Activated CD4-positive, alpha-beta T cell treated with anti-CD3 and anti-CD28 coated beads for 1 hour (primary cell): ENCODE measurements at regions not wholly inside any gene's neighbourhood (a gene's known extent, or its start where the extent isn't known, plus 50 kb on each side); places are given as distances from the start of the nearest gene placed in this dataset.

Experiments used
- DNase-seq: peaks from one replicate; pipeline ENCODE4 v3.0.0-alpha.2; 2020

DNA sequence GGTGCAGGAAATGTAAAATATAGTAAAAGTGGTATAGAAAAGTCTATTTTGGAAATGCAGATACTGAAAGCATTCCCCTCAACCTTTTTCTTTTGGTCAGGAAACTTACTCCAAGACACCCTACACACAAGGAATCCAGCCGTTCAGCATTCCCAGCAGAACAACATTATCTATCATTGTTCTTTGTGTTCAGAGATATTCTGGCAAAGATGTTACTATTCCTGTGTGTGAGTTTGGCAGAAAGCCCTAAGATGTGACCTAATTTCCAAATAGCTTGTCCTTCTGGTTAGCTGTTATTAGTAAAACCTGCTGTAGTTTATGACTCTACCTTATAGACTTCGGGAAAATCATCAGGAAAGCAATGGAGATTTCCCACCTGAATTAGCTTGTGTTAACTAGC, 78.1 kb upstream of the PELI1 start:
- DNase-seq: no peak

DNA sequence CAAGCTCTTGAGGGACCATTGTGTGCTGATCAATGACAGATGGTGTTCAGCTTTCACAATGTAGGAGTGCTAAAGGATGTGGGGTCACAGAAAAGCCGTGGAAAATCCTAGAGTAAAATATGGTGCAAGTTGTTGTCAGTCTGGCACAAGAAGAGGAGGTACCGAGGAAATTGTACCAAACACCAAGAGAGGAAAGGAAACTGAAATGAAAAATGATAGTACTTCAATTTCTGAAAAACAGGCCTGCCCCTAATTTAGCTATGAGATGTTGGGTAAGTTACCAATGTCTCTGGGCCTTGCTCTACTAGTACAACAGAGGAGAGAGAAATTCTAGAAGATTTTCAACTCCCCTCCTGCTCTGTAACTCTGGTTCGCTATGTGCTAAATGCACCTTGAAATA, 78.8 kb upstream of the PELI1 start:
- no peak for DNase-seq

DNA sequence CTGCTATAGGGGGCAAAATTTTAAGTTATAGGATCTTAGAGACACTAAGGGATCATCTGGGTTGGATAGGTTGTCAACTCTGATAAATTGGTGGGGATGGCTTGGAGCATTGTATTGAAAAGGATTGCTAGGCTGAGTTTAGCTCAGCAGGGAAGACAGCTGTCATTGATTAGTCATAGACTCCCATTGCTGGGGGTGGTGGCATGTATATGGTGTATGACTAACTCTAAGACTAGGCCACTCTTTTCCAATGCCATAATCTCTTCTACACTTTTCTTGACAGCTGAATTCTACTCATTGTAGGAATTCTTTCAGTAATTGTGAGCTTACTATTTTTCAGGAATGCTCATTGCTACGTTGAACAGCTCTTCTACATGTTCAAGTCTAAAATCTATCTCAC, 81.3 kb upstream of the PELI1 start:
- no peak for DNase-seq

DNA sequence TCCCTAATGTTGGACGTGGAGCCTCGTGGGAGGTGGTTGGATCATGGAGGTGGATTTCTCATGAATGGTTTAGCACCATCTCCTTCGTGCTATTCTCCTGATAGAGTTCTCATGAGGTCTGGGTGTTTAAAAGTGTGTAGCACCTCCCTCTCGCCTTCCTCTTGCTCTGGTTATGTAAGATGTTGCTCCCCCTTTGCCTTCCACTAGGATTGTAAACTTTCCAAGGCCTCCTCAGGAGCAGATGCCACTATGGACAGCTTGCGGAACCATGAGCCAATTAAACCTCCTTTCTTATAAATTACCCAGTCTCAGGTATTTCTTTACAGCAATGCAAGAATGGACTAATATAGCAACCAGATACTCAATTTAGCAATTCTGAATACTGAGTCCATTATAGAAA, 82.4 kb upstream of the PELI1 start:
- DNase-seq: no peak

DNA sequence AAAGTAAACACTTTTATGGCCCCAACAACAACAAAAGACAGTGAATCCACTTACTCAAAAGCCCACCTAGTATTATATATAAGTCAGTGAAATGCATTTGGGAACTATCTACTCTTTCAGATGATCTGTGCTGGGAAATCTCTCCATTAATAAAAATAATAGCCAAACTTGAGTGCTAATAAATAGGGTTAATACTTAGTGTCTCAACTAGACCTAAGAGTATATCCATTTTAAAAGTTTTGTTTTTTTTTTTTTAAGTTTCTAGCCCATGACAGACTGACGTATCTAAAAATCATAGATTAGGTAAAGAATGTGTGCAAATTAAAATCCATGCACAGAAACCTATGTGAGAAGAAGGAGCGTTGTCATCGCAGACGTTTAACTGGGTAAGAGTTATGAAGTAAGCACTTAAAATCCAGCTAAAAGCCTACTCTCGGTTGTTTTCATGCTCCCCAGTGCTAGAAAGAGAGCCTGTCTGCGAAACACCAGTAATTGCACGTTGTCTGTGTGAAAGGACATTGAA, 83.4 kb upstream of the PELI1 start:
- DNase-seq: no peak

DNA sequence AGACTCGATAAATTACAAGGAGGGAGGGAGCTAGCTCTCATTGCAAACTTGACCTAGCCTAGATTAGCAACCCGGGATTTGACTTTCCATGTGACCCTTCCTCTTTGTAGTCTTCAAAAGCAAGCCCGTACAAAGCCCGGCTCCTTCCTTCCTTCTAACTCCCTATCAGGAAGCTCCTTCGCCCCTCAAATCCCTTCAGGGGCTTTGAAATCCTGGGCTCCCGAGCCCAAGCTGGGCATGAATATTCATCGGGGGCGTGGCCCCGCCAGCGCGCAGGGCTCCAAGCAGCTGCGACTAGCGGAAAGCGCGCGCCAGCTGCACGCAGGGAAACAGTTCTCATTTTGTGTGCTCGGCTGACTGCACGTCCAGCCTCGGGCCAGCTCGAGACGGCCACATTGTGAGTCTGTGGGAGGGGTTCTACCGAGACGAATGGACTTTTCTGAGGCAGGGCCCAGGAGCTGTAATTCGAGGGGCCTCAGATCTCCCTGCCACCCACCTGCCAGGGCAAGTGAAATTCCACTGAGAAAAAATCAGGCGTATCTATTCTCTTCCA, 84.0 kb upstream of the PELI1 start:
- peak; percentile 43 for DNase-seq

DNA sequence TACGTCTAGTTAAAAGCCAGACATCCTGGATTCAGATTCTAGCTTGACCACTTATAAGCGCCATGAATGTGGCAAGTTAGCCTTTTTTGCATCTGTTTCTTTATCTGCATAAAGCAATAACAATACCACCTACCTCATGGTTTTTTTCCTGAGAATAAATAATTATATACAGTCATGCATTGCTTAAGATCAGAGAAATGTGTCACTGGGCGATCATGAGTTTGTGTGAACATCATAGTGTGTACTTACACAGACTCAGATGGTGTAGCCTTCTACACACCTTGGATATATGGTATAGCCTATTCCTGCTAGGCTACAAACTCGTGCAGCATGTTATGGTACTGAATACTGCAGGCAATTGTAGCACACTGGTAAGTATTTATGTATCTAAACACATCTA, 84.7 kb upstream of the PELI1 start:
- DNase-seq: no peak

DNA sequence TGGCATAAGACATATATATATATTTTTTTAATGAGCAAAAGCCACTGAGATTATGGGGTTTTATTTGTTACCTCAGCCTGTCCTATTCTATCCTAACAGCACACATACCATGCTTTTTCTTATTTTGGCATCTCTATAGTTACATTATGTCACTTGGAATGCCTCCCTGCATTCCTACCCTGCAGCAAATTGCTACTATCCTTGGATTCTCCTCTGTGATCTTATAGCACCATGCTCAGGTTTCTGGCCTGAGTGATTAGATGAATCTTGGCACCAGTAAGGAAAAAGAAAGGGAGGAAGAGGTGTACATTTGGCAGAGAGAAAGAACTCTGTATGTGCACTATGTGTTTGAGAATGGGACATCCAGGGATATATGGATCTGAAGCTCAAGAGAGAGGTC, 86.3 kb upstream of the PELI1 start:
- no peak for DNase-seq

DNA sequence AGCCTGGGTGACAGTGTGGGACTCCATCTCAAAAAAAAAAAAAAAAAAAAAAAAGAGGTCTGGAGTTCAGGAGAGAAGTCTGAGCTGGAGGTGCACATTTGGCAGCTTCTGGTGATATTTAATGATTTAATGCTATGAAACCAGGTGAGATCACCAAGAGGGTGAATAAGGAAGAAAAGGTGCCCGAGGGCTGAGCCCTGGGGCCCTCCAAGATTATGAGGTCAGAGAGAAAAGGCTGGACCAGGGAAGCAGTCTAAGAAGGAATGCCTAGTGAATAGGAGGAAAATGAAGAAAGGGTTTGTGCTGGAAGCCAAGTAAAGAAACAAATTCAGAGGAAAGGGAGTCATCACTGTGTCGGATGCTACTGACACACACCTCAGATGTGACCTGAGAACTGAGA, 88.0 kb upstream of the PELI1 start:
- no peak for DNase-seq

DNA sequence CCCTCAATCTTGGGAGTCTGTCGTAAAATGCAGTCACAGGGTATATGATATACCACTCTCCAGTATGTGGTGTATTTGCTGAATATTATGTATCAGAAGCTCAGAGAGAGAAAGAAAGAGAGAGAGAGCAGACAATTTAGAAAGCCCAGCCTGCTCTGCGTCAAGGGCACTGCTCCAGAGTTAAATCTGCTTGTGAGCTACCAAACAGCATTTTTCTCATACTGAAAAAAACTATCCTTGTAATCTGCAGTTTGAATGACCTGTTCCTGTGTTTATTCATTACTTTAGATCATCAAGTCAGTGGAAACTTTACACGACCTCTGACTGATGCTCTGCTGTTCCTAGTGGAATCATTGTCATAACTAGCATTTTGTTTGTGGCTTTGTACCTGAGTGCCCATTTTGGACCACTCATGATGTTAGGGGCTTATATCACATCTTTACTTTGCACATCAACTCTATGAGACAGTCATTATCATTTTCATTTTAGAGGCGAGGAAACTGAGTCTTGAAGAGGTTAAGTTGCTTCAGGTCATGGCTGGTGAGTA, 89.2 kb upstream of the PELI1 start:
- no peak for DNase-seq

DNA sequence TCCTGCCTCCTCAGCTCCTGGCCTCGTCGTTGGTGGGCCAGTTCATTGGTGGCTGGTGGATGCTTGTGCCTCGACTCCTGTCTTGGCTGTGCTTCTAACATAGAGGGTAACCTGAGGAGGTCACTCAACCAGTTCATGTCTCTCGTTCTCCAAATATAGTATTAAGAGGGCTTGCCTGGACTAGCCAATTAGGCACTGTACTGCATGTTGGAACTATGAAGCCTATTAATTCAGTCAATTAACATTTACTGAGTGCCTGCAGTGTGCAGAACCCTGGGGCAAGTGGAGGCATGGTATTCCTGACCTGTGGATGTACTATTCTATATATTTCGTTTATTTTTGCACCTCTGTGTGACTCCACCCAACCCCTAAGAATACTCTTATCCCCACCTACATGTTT, 89.9 kb upstream of the PELI1 start:
- no peak for DNase-seq

DNA sequence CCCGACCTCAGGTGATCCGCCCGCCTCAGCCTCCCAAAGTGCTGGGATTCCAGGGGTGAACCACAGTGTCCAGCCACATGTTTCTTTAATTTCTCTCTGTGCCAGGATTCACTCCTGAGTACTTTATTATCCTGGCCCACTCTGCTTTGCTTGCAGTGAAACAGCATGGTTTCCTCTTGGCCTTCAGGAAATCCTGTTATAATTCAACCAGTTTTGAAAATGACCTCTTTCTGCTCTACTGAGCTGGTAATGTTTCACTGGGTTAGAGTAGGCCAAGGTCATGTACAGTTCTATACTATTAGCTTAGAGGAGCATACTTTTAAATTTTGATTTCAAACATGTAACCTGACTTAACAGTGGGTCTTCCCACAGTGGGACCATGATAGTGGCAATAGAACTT, 90.6 kb upstream of the PELI1 start:
- DNase-seq: no peak

DNA sequence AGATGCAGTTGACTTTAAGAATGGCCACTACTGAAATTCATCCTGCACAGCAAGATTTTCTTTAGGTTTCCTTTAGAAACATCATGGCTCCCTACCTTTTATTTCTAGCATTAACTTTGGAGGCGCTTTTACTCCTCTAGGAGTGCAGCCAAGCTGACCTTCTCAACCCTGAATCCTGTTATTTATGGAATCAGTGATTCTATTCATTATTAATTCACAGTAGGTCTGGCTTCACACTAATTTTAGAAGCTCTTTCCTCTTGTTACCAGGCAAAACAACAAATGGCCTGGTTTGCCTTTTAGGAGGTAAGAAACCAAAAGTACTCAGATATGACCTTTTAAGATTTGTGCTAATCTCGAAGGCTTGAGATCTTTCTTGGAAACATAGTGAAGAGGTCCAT, 93.0 kb upstream of the PELI1 start:
- DNase-seq: no peak

DNA sequence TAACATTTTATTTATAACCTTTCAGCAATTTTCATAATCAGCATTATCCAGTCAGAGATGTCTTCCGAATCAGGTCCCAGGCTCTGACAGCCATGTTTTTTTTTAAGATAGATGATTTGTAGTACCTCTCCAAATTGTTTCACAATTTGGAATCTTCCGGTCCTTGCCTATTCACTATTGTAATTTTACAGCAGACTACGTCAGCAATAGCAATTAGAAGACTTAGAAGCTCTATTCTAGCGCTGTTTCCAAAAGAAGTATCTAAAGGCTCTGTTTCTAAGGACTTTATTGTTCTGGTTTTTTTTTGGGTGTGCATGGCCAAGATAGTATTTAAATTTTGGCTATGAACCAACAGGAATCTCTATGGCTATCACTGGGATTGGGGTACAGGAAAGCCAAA, 94.6 kb upstream of the PELI1 start:
- DNase-seq: no peak

DNA sequence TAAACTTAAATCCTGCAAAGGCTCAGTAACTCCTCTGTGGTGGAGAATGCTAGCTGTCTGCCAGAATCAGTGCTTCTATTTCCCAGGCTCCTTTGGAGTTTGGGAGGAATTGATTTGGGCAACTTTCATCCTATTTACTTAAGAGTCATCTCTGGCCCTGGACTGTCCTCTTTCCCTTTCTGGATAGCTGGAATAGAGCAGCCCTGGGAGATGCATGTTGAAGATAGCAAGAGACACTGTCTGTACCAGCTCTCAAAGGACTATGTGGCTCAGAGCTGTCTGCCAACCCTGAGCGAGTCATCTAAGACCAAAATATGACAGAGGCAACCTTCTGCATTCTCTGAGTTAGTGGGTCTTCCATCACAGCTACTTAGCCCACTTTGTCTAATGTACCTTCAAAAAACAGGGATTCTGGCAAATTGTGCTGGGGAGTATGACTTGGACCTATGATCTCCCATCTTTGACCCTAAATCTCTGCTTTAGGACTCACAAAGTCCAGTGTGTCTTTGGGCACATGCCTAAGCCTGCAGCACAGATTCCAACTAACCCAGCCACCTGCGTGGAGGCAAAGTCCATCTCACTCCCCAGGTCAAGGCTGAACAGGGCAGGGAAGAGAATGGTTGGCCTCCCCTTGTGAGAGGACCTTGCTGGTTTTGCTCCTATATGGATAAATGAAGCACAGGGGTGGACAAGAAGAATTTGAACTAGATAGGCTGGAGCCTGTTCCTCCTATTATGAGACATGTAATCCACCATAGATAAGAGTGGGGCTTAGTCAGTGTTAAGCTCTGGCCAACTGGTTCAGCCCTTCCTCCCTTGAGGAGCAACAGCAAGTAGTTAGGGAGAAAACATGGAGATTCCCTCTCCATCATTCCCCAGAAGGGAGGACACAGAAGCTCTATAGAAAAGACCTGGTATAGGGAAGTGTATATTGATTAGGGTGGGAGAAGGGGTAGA, 99.1 kb upstream of the PELI1 start:
- no peak for DNase-seq

DNA sequence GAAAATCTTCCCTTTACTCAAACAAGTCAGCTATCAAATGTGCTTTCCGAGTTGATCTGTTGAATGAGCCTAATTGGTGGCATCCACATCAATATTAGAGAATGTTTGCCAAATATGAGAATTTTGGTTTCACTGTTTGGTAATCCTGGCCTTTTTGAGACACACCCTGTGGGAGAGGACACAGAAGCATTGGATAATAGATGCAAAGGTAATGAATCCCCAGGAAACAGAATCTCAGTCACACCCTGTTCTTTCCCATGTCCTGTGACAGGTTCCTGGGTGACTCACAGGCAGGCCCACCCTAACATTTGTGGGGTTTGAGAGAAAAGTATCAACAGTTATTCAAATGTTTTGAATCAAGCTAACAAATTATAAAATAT, 99.8 kb upstream of the PELI1 start:
- no peak for DNase-seq

DNA sequence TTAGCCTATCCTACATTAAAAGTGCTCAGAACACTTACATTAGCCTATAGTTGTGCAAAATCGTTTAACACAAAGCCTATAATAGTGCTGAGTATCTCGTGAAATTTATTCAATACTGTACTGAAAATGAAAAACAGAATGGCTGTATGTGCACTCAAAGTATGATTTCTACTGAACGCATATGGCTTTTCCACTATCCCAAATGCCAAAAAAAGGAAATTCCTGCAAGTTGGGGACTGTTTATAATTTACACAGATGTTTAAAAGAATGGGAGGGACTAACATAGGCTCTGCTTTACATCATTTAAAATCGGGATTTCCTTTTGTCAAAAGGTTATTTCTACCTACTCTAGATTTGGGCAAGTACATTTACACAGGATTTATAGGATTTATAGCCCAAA, 101.4 kb upstream of the PELI1 start:
- no peak for DNase-seq

DNA sequence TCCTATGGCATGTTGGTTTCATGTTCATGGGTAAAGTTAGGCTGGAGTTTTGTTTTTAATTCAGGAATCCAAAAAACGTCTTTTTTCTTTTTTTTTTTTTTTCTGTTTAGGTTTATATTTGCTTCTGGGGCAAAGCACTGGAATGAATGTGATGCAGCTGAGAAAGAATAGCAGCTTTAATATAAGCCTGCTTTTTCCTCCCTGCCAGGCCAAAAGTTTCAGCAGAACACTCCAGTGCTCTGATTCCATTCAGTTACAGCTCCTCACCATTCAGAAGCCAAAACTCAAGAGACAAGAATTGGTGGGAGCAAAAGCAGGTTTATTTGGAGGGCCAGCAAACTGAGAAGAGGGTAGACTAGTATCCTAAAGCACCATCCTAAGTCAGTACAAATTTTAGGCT, 102.7 kb upstream of the PELI1 start:
- DNase-seq: no peak

DNA sequence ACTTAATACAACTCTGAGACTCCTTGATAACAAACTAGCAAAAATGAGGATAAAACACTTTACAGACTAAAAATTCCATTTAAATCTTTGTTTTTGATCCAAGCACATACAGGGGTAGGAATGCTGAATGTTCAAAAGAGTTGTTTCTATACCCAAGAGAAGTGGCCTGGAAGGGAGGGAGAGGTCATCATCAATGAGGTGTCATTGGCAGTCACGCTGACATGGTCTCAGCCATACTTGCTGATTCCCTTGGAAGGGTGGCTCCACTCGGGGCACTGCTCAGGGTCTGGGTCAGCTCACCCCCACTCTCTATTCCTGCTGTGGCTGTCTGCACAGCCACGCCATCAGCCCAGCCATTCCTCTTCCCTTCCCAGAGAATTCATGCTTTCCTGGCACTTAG, 105.2 kb upstream of the PELI1 start:
- no peak for DNase-seq

DNA sequence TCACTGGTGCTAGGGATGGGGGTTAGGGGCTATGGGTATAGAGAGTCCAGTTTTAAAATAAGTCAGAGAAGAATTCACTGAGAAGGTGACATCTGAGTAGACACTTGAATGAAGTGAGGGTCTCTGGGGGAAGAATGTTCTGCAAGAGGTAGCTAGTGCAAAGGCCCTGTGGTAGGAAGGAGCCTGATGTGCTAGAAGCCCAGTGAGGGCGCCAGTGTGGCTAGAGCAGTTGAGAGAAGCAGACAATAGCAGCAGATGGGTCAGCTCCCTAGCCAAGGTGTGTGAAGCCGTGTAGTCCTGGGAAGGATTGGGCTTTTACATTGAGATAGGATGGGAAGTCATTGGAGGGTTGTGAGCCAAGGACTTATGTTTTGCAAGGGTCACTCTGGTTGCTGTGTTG, 105.8 kb upstream of the PELI1 start:
- no peak for DNase-seq

DNA sequence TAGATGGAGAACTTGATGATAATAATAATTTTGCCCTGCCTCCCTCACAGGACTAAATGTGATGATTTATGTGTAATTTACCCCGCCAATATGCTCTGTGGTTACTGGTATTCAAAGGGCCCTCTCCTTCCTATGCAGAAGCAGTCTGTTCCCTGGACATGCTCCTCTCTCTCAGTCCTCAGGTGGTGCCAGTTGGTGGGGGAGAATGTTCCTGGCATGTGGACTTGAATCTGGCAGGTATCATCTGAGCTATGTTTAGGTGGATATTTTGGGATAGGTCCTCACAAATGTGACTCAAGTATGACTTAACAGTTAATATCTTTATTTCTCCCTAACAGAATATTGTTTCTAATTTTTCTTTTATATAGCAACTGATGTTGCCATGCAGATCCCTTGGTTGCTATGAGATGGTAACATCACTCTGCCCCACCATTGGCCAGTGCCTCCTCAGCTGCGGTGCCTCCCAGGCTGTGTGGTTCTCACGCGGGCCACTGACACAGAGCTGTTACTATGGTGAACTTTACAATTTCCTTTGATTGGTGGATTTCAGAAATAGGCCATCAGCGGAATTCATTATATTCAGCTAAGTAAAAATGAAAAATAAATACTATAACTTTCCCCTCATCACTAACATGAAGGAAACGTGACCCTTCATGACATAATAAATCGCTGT, 106.7 kb upstream of the PELI1 start:
- DNase-seq: no peak

DNA sequence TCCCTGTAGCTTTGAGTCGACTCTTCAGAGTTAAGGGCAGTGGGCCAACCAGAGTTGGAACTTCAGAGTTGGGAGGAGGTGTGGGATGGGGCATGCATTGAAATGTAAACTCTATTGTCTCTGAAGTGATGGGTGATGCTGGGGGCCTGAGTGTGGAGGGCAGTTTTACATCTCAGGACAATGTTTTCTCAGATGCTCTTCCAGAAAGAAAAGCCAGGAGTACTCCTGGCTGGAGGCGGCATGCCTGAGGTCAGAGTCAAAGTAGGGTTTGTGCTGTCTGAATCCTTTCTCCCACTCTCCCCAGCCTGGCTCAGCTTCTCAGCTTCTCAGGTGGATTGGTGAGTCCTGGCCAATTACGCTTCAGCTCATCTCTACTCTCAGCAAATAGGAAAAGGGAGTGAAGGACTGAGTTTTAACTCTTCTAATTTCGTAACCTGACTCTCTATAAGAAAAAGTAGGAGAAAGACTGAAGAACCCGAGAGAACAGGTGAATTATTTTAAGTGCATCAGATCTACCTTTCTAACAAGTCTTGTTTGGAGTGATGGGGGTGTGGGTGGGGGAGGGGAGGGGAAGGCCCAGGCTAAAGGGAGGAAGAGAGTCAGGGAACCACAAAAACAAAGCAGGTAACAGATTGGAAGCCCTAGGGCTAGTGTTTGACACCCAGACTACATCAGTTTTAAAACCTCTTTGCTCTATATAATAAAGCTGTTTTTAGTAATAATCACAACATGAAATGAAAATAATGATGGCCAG, 107.5 kb upstream of the PELI1 start:
- no peak for DNase-seq
